Neutrophil (primary cell): ENCODE measurements at regions not wholly inside any gene's neighbourhood (a gene's known extent, or its start where the extent isn't known, plus 50 kb on each side); places are given as distances from the start of the nearest gene placed in this dataset.

ENCODE experiments used
- H3K27ac ChIP-seq: fragments of 200-600 bp; sonication (generic); 2 replicates; pipeline ENCODE4 v1.5.1; 2016; ENCODE audit warnings: mild to moderate bottlenecking, moderate library complexity
- H3K27me3 ChIP-seq: fragments of 200-600 bp; sonication (generic); 2 replicates; pipeline ENCODE4 v1.6.0; 2016; ENCODE audit warnings: mild to moderate bottlenecking
- H3K36me3 ChIP-seq: fragments of 200-600 bp; sonication (generic); 2 replicates; pipeline ENCODE4 v1.5.1; 2017
- H3K4me1 ChIP-seq, 2 experiments: fragments of 200-600 bp in 1 of 2; sonication (generic) in 1 of 2; 1 replicate in 1 of 2; 2 replicates in 1 of 2; pipeline versions ENCODE4 v1.5.1 to v1.6.1; 2013 to 2016; ENCODE audit warnings: low read depth in 1 of 2, low read length in 1 of 2, mild to moderate bottlenecking in 1 of 2, moderate library complexity in 1 of 2; ENCODE audit not compliant: control insufficient read depth in 1 of 2, insufficient read depth in 1 of 2
- H3K4me3 ChIP-seq, 2 experiments: fragments of 200-600 bp in 1 of 2; sonication (generic) in 1 of 2; 1 replicate in 1 of 2; 2 replicates in 1 of 2; pipeline ENCODE4 v1.5.1; 2013 to 2016; ENCODE audit warnings: low read depth in 1 of 2, low read length in 1 of 2, mild to moderate bottlenecking in 1 of 2, moderate library complexity in 1 of 2
- H3K9me3 ChIP-seq: fragments of 200-600 bp; sonication (generic); 2 replicates; pipeline ENCODE4 v1.5.1; 2016
- CTCF ChIP-seq: fragments of 200-600 bp; sonication (generic); IDR thresholded peaks from 2 replicates; pipeline ENCODE4 v1.5.1; 2016; ENCODE audit warnings: antibody characterized with exemption

- H3K36me3 ChIP-seq, result no peaks in the 10 kb centered on the region
- no peaks in the 10 kb centered on the region for H3K4me1 ChIP-seq
- H3K27ac ChIP-seq, result no peak overlapping the region
- peaks cover 99% of the 10 kb centered on the region for H3K27me3 ChIP-seq
- H3K4me3 ChIP-seq, result no peak overlapping the region
- no peak for TF ChIP-seq CTCF
- no peaks in the 10 kb centered on the region for H3K9me3 ChIP-seq
Measured at GRCh38 chr11:19338375-19338774, 97.6 kb upstream of the E2F8 start.

- Histone ChIP-seq H3K27ac (no peak overlapping the region), H3K4me1 (no peaks in the 10 kb centered on the region), H3K9me3 (no peaks in the 10 kb centered on the region), H3K36me3 (no peaks in the 10 kb centered on the region), H3K4me3 (no peak overlapping the region), H3K27me3 (peaks cover 95% of the 10 kb centered on the region)
- TF ChIP-seq CTCF, result no peak
Measured at GRCh38 chr11:19337779-19338178, 97.0 kb upstream of the E2F8 start.

GRCh38 chr11:19336331-19336730 lies 95.6 kb upstream of the E2F8 start:
- H3K27me3 ChIP-seq, result peaks cover 94% of the 10 kb centered on the region
- H3K36me3 ChIP-seq, result no peaks in the 10 kb centered on the region
- no peaks in the 10 kb centered on the region for H3K9me3 ChIP-seq
- no peak overlapping the region for H3K27ac ChIP-seq
- H3K4me1 ChIP-seq, result no peaks in the 10 kb centered on the region
- no peak for TF ChIP-seq CTCF
- H3K4me3 ChIP-seq, result no peak overlapping the region

GRCh38 chr11:19332476-19332875 lies 91.7 kb upstream of the E2F8 start:
- no peaks in the 10 kb centered on the region for H3K4me1 ChIP-seq
- no peak overlapping the region for H3K4me3 ChIP-seq
- peaks cover 83% of the 10 kb centered on the region for H3K27me3 ChIP-seq
- H3K36me3 ChIP-seq, result no peaks in the 10 kb centered on the region
- H3K27ac ChIP-seq, result no peak overlapping the region
- no peaks in the 10 kb centered on the region for H3K9me3 ChIP-seq
- no peak for TF ChIP-seq CTCF

- Histone ChIP-seq H3K27ac (no peak overlapping the region), H3K4me1 (no peaks in the 10 kb centered on the region), H3K36me3 (no peaks in the 10 kb centered on the region), H3K27me3 (peaks cover 70% of the 10 kb centered on the region), H3K9me3 (no peaks in the 10 kb centered on the region), H3K4me3 (no peak overlapping the region)
- no peak for TF ChIP-seq CTCF
Measured at GRCh38 chr11:19330416-19330815, 89.7 kb upstream of the E2F8 start.

GRCh38 chr11:19329970-19330369 lies 89.2 kb upstream of the E2F8 start:
- Histone ChIP-seq H3K4me1 (no peaks in the 10 kb centered on the region), H3K36me3 (no peaks in the 10 kb centered on the region), H3K4me3 (no peak overlapping the region), H3K27me3 (peaks cover 68% of the 10 kb centered on the region), H3K9me3 (no peaks in the 10 kb centered on the region), H3K27ac (no peak overlapping the region)
- TF ChIP-seq CTCF, result no peak
